GM21515 (cell line): ENCODE measurements at regions not wholly inside any gene's neighbourhood (a gene's known extent, or its start where the extent isn't known, plus 50 kb on each side); places are given as distances from the start of the nearest gene placed in this dataset.
"Not testable (repeated sequence)": the region's sequence is repeated elsewhere in the genome, so short reads cannot be mapped to it uniquely, and the experiment has no call there.

Experiments used
- ATAC-seq: cut with Tn5 transposase; IDR thresholded peaks from one replicate; pipeline ENCODE4 v1.9.1; 2021; ENCODE audit not compliant: unreplicated experiment

DNA sequence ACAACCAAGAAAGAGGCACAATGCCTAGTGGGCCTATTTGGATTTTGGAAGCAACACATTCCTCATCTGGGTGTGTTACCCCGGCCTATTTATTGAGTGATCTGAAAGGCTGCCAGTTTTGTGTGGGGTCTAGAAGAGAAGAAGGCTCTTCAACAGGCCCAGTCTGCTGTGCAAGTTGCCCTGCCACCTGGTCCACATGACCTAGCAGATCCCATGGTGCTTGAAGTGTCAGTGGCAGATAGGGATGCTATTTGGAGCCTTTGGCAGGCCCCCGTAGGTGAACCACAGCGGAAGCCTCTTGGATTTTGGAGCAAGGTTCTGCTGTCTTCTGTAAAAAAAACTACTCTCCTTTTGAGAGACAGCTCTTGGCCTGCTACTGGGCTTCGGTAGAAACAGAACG is 820.1 kb downstream of the TMTC2 start:
- ATAC-seq: no peak

DNA sequence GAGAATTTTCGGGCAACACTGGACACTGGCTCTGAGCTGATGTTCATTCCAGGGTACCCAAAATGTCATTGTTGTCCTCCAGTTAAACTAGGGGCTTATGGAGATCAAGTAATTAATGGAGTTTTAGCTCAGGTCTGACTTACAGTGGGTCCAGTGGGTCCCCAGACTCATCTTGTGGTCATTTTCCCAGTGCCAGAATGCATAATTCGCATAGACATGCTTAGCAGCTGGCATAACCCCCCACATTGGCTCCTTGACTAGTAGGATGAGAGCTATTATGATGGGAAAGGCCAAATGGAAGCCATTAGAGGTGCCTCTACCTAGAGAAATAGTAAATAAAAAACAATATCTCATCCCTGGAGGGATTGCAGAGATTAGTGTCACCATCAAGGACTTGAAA is 818.9 kb downstream of the TMTC2 start:
- no peak for ATAC-seq

DNA sequence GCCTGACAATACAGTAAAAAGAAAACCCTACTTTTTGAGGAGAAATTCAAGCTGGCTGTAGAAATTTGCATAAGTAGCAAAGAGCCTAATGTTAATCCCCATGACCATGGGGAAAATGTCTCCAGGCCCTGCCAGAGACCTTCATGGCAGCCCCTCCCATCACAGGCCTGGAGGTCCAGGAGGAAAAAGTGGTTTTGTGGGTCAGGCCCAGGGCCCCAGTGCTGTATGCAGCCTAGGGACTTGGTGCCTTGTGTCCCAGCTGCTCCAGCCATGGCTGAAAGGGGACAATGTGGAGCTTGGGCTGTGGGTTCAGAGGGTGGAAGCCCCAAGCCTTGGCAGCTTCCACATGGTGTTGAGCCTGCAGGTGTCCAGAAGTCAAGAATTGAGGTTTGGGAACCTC is 813.2 kb downstream of the TMTC2 start:
- not testable (repeated sequence) for ATAC-seq

DNA sequence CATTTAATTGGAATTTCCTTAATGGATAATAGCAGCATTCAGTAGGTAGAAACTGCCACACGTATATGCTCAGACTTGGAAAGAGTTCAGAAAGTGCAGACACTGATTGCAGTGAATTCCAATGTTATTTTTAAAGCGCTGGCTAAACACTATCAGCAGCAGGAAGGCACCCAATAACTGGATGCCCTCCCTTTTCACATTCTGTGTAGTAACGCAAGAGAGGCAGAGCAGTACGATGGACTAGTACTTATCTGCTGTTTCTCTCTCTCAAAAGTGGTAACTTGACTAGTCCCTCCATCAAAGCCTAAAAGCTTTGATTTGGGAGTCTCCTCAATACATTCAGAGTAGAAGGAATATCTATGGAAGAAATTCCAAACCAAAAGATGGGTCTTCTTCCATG is 791.0 kb downstream of the TMTC2 start:
- no peak for ATAC-seq

DNA sequence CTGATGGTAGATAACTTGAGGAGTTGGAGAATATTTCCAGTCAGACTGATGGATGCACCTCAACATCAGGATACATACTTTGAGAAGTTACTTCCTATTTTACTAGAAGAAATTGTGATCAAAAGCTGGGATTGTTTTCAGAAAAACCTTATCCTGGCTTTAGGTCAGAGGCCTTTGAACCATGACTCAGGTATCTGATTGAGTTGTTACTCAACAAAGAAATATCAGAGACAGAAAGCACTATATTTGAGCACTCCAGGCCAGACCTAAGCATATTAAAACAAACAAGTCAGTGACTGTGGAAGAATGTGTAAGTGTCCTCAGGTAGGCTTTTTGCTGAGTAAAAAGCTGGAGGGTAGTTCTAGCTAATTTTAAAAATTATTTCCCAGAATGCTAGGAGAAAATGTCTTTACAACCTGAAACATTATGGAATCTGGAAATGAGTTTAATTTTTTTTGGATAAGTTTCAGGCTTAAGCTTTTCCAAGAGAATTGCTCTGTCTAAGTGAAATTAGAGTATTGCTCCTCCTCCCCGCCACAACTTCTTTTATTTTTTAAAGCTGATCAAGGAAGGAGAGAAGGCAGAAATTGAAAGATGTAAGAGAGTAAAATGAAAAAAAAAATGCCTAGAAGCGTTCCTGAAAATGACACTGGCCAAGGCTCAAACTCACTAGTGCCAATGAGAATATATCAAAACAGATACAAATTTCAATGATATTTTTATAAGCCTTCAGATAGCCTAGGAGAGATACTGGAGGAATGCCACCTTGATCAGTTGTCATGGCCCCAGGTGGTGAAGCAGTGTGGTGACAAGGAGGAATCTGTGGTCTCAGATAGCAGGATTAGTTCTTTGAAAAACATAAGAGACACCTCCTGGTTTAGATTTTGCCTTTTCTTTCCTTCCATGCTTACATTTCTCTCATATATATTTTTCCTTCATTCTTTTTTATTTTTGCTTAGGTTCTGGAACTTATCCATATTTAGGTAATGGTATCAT is 790.3 kb downstream of the TMTC2 start:
- ATAC-seq: no peak

DNA sequence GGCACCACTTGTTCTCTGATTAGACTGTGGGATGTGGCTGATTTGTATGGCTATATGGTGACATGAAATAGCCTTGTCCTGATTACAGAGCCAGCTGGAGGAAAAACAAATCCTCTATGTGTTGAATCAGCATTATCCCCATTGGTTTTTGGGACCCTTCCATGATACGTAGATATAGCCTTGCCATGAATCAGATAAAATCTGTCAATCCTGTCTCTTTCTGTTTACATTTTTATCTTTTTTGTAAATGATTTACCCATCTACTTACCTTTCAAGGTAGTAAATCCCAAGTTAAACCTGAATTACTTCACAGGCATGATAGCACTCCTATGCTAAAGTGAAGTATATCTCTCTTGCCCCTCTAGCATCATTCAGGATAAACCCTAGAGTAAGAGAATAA is 789.3 kb downstream of the TMTC2 start:
- ATAC-seq: no peak

DNA sequence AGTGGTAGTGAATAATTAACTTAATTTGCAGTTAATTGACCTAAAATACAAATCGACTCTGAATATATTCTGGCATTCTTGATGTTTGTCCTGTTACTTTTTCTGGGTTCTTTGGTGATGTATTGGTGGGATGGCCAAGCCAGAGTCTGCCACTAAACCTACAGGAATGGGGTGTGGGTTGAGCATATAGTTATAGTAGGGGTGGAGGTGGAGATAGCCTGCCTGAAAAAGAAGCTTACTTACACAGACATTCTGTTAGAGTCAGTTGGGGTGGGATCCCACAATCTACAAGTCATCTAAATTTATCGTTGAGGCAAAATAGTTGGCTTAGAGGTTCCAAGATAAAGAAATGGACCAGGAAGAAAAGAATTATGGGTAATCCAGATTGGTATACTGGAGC is 787.7 kb downstream of the TMTC2 start:
- ATAC-seq: no peak

DNA sequence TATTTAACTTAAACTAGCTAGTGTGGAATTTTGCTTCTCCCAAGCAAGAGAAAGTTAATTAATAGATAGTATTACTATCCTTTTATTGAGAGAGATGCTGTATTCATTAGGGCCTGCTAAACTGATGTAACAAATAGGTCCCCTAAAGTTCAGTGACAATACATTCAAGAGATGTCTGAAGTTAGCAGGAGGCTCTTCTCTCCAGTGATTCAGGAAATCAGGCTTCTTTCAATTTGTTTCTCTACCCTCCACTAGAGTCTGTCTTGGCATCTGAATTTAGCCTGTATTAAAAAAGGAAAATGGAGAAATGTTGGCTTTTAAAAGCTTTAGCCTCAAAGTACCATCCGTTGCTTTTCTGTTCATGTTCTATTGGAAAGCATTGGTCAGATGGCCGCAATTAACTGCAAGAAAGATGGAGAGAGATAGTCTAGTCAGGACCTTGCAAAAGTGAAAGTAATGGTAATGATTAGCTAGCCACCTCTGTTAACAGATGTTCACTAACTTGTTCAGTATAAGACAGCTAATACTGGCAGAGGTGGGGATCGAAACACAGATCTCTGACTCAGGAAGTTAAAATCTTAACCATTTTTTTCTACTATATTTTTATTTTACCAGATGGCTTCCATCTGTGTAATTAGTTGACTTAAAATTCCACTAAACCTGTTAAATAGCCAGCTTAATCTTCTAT is 786.8 kb downstream of the TMTC2 start:
- ATAC-seq: peak; percentile 96

DNA sequence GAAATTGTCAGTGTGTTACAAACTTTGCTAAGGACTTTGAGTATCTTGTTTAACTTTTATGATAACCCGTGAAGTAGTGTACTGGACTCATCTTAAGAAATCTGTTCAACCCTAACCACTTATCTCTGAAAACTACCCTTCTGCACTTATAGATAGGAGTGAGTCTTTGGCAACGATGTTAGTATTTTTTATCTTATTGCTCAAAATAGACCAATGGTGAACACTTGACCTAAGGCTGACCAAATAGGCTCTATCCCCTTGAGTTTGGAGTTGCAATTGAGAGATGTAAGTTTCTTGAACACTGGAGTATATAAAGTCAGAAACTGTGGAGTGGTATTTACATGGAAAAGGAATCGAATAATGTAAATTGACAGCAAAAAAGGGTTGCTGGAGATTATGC is 786.1 kb downstream of the TMTC2 start:
- ATAC-seq: no peak

DNA sequence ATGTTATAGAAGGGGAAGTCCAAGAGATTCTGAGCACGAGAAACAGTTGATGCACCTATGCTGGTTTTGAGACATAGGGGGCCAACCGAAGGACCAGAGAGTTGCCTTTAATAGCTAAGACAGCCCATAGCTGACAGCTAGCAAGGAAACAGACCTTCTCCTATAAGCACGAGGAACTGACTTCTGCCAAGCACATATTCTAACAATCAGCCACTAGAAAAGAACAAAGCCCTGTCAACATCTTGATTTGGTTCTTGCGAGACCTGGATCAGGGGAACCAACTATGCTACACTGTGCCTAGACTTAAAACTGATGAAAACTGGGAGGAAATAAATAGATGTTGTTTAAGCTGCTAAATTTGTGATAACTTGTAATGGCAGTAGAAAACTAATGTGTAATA is 785.6 kb downstream of the TMTC2 start:
- no peak for ATAC-seq

DNA sequence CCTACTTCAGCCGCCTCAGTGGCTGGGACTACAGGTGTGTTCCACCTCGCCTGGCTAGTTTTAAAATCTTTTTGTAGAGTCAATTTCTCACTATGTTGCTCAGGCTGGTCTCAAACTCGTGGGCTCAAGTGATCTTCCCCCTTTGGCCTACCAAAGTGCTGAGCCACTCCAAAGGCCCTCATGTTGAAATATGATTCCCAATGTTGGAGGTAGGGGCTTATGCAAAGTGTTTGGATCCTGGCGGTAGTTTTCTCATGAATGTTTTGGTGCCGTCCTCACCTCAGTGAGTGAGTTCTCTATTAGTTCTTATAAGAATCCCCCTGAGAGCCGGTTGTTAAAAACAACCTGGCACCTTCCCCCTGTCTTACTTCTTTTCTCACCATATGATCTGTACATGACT is 784.6 kb downstream of the TMTC2 start:
- ATAC-seq: no peak

DNA sequence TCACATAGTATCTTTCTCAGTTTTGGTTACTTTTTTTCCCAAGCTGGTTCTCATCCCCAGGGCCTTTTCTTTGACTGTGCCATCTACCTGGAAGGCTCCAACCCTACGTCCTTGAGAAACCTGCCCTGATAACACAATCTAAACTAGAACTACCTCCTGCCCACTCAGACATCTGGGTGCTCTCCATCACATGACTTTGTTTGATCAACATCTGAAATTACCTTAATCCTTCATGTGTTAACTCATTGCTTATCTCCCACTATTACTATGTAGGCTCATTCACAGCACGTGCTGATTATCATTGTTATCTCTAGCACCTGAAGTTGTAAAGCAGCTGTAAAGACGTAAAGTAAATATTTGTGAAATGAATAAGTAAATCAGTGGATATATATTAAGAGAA is 784.0 kb downstream of the TMTC2 start:
- no peak for ATAC-seq

DNA sequence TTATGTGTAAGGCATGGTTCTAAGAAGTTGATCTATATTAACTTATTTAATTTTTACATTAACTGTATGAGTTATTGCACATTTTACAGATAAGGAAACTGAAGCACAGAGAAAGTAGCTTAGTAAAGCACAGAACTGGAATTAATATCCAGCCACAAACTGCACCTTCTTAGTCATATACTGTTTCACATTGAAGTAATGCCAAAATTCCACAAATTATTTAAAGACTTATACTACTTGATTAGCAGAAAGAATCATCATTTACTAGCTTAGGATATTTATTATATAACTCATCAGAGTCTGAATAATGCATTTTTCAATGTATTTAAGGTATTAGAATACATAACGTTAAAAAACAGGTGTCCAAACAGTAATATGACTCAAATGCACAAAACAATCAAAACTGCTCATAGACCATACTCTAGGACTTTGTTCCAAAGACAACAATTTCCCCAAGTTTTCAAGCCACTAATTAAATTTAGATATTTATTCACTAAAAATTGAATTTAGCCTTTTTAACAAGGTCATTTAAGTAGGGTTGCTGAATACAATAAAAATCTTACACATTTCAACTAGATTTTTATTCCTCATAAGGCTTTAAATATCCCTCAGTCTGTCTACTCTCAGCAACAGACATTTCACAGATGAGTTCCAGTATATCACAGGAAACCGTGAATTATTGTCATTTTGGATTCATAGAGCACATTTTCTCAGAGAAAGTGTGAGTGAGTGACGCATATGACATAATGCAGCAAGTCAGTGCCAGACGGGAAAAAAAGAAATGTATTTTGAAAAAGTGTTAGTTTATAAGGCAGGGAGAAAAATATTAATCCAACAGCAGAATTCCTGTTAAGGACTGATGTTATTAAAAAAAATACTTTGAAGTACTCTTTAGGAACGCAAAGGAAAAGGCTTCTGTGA is 782.5 kb downstream of the TMTC2 start:
- no peak for ATAC-seq

DNA sequence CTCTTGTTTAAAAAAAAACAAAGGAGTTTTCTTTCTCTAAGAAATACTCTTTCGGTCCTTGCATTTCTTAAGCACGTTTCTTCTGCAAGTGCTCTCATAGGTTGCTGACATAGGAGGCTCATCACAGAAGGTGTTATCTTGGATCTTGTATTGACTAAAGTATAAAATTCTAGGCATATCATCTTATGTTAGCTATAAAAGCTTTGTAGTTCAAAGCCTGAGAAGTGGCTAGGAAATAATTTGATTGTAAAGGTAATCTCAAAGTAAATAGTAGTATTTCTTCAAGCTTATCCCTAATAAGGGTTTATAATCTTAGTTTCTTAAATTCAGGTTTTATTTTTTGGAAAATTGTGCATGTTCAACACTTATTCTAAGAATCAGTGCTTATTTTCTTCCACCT is 778.9 kb downstream of the TMTC2 start:
- ATAC-seq: no peak

DNA sequence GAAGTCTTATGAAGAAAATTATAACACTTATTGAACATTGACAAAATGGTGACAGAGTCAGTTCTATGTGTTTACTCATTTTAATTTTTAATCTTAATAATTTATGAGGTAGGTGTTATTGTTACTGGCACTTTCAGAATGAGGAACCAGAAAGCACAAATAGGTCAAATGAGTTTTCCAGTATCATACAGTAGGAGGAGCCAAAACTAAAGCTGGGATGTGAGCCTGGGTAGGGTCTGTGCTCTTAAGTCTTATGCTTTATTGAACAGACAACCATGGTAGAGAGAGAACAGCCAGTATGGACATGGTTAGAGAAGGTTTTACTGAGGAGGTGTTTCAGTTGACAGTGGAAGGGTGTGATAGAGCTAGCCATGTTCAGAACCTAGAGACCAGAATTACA is 775.7 kb downstream of the TMTC2 start:
- ATAC-seq: no peak

DNA sequence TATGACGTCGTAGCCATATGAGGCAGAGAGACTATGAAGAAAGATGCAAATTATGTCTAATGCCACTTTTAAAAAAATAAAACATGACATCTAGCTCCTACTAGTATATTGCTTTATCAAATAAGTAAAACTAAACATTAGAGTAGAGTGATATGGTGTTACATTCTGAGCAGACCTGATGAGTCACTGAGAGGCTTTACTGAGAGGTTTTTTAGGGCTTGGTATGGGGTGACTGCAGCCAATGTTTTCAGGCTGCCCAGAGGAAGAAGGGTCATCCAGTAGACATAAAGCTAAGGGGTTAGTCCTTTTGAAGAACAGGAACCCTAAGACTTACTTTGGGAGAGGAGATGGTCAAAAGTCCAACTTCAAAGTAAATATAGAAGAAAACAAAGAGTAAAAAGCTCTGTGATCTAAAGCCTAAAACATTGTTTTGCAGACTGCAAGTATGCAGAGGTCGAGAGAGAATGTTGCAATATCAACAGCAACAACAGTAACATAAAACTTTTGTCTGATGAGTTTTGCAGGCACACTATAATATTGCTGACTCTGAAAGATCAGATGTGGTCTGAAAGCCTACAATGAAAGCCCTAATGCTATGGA is 774.7 kb downstream of the TMTC2 start:
- no peak for ATAC-seq

DNA sequence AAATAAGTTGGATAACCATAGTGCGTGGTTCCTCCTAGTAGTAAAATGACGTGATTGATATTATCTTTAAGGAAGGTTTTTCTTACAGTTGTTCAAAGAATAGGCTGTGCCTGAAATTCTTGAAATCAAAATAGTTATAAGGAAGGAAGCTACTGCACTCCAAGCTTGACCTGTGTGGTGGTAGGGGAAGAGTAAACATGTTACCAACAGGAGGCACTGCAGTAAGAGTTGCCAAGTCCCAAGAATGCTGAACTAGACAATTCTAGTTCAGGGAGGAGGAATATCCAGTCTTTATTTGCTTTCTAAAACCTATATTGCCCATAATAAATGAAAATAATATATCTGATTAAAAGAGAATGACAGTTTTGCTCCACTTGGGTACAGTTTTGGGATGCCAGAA is 764.5 kb downstream of the TMTC2 start:
- ATAC-seq: no peak

DNA sequence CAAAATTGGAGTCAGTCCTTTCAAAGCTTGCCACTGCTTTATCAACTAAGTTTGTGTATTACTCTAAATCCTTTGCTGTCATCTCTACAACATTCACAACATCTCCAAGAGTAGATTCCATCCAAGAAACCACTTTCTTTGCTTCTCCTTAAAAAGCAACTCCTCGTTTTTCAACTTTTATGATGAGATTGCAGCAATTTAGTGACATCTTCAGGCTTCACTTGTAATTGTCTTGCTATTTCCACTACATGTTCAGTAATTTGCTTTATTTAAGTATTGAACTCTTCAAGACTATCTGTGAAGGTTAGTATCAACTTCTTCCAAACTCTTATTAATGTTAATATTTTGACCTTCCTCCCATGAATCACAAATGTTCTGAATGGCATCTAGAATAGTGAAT is 747.9 kb downstream of the TMTC2 start:
- no peak for ATAC-seq

DNA sequence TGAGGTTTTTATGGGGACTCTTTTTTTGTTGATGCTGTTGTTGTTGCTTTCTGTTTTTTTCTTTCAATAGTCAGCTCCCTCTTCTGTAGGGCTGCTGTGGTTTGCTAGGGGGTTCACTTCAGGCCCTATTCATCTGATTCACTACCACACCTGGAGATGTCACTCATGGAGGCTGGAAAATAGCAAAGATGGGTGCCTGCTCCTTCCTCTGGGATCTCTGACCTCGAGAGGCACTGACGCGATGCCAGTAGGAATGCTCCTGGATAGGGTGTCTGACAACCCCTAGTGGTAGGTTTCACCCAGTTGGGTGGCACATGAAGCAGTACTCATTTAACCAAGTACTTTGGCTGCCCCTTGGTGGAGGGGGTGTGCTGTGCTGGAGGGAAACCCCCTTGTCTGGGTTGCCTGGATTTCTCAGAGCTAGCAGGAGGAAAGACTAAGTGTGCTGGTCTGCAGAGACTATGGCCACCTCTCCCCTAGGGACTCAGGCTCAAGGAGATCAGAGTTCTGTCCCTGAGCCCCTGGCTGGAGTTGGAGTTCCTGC is 745.5 kb downstream of the TMTC2 start:
- ATAC-seq: no peak

DNA sequence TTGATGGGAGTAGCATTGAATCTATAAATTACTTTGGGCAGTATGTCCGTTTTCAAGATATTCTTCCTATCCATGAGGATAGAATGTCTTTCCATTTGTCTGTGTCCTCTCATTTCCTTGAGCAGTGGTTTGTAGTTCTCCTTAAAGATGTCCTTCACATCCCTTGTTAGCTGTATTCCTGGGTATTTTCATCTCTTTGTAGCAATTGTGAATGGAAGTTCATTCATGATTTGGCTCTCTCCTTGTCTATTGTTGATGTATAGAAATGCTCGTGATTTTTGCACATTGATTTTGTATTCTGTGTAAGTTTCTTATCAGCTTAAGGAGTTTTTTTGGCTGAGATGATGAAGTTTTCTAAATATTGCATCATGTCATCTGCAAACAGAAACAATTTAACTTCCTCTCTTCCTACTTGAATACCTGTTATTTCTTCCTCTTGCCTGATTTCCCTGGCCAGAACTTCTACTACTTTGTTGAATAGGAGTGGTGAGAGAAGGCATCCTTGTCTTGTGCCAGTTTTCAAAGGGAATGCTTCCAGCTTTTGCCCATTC is 741.0 kb downstream of the TMTC2 start:
- ATAC-seq: not testable (repeated sequence)
